K562 (cell line): ENCODE measurements at regions not wholly inside any gene's neighbourhood (a gene's known extent, or its start where the extent isn't known, plus 50 kb on each side); places are given as distances from the start of the nearest gene placed in this dataset.
A peak's percentile ranks its signal among the peaks of the same experiment; 100 is the strongest.

Source experiments
- ARHGAP35 ChIP-seq: fragments of 450-650 bp; IDR thresholded peaks from 2 replicates; pipeline ENCODE4 v1.6.1; 2018; ENCODE audit not compliant: partially characterized antibody
- ARID3B ChIP-seq: fragments of 250-450 bp; sonication (Bioruptor Pico); IDR thresholded peaks from 2 replicates; pipeline ENCODE4 v1.4.0; 2020; ENCODE audit warnings: borderline replicate concordance
- C11orf30 ChIP-seq: fragments of 450-650 bp; IDR thresholded peaks from 2 replicates; pipeline ENCODE4 v1.6.1; 2016; ENCODE audit warnings: low read depth, mild to moderate bottlenecking
- CBX2 ChIP-seq: fragments of 200-600 bp; sonication (generic); IDR thresholded peaks from one replicate; pipeline ENCODE4 v1.6.1; 2012; ENCODE audit warnings: mild to moderate bottlenecking, low read length, inconsistent platforms; ENCODE audit not compliant: insufficient read depth, poor library complexity, severe bottlenecking
- E4F1 ChIP-seq: fragments of 250-450 bp; sonication (Bioruptor Pico); IDR thresholded peaks from 2 replicates; pipeline ENCODE4 v1.5.0; 2021; ENCODE audit warnings: mild to moderate bottlenecking, borderline replicate concordance
- ETV6 ChIP-seq, 3 experiments: fragments of 150-350 bp in 1 of 3; sonication (generic) in 1 of 3; formaldehyde crosslinking in 1 of 3; IDR thresholded peaks; 2 replicates each; pipeline versions ENCODE4 v1.6.1 to v1.8.0; 2014 to 2022; ENCODE audit warnings: borderline replicate concordance in 2 of 3, low read depth in 2 of 3, antibody characterized with exemption in 1 of 3, low read length in 1 of 3, mild to moderate bottlenecking in 1 of 3, missing genetic modification reagents in 1 of 3
- KLF10 ChIP-seq: fragments of 250-450 bp; sonication (Bioruptor Pico); IDR thresholded peaks from 2 replicates; pipeline ENCODE4 v1.6.1; 2021; ENCODE audit warnings: matching md5 sums
- MAZ ChIP-seq, 2 experiments: fragments of 450-650 bp in 1 of 2; sonication (generic) in 1 of 2; formaldehyde crosslinking; IDR thresholded peaks in 1 of 2; conservative IDR thresholded peaks in 1 of 2; 2 replicates each; pipeline versions ENCODE4 v1.4.0 to v1.5.0; 2020; ENCODE audit warnings: mild to moderate bottlenecking in 1 of 2, missing genetic modification reagents in 1 of 2
- NFXL1 ChIP-seq: fragments of 450-650 bp; formaldehyde crosslinking; IDR thresholded peaks from 2 replicates; pipeline ENCODE4 v1.4.0; 2021; ENCODE audit warnings: mild to moderate bottlenecking
- PHB ChIP-seq: fragments of 250-450 bp; sonication (Bioruptor Pico); IDR thresholded peaks from 2 replicates; pipeline ENCODE4 v1.5.0; 2021
- PPARD ChIP-seq: fragments of 250-450 bp; sonication (Bioruptor Pico); IDR thresholded peaks from 2 replicates; pipeline ENCODE4 v1.8.0; 2022; ENCODE audit warnings: inconsistent platforms, mild to moderate bottlenecking, moderate library complexity
- SRSF7 ChIP-seq: fragments of 200-400 bp; formaldehyde crosslinking; optimal IDR thresholded peaks from 2 replicates; pipeline ENCODE3; 2017; ENCODE audit warnings: mild to moderate bottlenecking, low read depth, low read length
- TFAP4 ChIP-seq: sonication (generic); formaldehyde crosslinking; IDR thresholded peaks from 2 replicates; pipeline ENCODE4 v1.8.0; 2022; ENCODE audit warnings: missing genetic modification reagents, mild to moderate bottlenecking, moderate library complexity, borderline replicate concordance
- ZNF24 ChIP-seq: fragments of 450-650 bp; IDR thresholded peaks from 2 replicates; pipeline ENCODE4 v1.6.1; 2016
- ZNF551 ChIP-seq: fragments of 250-450 bp; sonication (Bioruptor Pico); IDR thresholded peaks from 2 replicates; pipeline ENCODE4 v1.5.0; 2021; ENCODE audit warnings: mild to moderate bottlenecking, moderate library complexity
- ZNF561 ChIP-seq: fragments of 450-650 bp; formaldehyde crosslinking; conservative IDR thresholded peaks from 2 replicates; pipeline ENCODE4 v1.4.0; 2020; ENCODE audit warnings: mild to moderate bottlenecking, moderate library complexity
- ZNF707 ChIP-seq: fragments of 250-450 bp; sonication (Bioruptor Pico); conservative IDR thresholded peaks from 2 replicates; pipeline ENCODE4 v1.8.0; 2022; ENCODE audit warnings: inconsistent platforms, mild to moderate bottlenecking, moderate library complexity
- TF ChIP-seq, protein P1 (sequence below): IDR thresholded peaks from 3 replicates; pipeline ENCODE4 v1.6.1; 2011; ENCODE audit warnings: borderline replicate concordance, mild to moderate bottlenecking, moderate library complexity; ENCODE audit not compliant: insufficient read length; ENCODE audit errors: extremely low read depth
- TF ChIP-seq, protein P2 (sequence below): fragments of 450-650 bp; IDR thresholded peaks from 2 replicates; pipeline ENCODE4 v1.6.1; 2017; ENCODE audit warnings: mild to moderate bottlenecking, moderate library complexity

DNA sequence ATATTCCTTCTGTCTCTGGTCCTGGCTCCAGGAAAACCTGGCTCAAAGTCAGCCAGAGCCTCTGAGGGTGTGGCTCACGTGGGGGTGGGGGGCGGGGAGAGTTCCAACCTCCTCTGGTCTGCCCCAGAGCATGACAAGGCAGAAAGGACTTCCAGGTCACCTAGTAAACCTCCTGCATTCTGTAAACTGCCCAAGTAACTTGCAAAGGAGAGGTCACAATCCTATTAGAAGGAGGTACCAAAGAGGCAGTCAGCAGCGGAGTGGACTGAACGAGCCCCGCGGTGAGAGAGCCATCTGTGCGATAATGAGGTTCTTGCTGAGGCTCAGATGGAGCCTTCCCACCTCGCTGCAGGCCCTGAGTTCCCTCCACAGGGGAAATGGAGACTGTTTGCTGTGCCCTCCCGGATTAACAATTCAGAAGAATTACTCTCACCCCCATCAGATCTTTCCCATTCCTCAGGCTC lies 58.9 kb upstream of the GATA6 start (continued):
- no peak for TF ChIP-seq E4F1 (CRISPR knock-in tag)
- TF ChIP-seq, protein P1, sequence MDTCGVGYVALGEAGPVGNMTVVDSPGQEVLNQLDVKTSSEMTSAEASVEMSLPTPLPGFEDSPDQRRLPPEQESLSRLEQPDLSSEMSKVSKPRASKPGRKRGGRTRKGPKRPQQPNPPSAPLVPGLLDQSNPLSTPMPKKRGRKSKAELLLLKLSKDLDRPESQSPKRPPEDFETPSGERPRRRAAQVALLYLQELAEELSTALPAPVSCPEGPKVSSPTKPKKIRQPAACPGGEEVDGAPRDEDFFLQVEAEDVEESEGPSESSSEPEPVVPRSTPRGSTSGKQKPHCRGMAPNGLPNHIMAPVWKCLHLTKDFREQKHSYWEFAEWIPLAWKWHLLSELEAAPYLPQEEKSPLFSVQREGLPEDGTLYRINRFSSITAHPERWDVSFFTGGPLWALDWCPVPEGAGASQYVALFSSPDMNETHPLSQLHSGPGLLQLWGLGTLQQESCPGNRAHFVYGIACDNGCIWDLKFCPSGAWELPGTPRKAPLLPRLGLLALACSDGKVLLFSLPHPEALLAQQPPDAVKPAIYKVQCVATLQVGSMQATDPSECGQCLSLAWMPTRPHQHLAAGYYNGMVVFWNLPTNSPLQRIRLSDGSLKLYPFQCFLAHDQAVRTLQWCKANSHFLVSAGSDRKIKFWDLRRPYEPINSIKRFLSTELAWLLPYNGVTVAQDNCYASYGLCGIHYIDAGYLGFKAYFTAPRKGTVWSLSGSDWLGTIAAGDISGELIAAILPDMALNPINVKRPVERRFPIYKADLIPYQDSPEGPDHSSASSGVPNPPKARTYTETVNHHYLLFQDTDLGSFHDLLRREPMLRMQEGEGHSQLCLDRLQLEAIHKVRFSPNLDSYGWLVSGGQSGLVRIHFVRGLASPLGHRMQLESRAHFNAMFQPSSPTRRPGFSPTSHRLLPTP = no peak
- TF ChIP-seq ZNF561 (CRISPR knock-in tag) = no peak
- no peak for TF ChIP-seq ZNF707
- TF ChIP-seq ARID3B (CRISPR knock-in tag) = no peak
- TF ChIP-seq PHB (CRISPR knock-in tag) = no peak
- TF ChIP-seq KLF10 (CRISPR knock-in tag) = no peak
- no peak for TF ChIP-seq NFXL1 (CRISPR knock-in tag)
- no peak for TF ChIP-seq ZNF551 (CRISPR knock-in tag)
- no peak for TF ChIP-seq MAZ (CRISPR knock-in tag; conservative IDR thresholded peaks at IDR 0.05 in 1 of 2, IDR thresholded peaks at IDR 0.05 in 1 of 2)
- TF ChIP-seq SRSF7 = no peak
- no peak for TF ChIP-seq PPARD (CRISPR knock-in tag)
- TF ChIP-seq, protein P2, sequence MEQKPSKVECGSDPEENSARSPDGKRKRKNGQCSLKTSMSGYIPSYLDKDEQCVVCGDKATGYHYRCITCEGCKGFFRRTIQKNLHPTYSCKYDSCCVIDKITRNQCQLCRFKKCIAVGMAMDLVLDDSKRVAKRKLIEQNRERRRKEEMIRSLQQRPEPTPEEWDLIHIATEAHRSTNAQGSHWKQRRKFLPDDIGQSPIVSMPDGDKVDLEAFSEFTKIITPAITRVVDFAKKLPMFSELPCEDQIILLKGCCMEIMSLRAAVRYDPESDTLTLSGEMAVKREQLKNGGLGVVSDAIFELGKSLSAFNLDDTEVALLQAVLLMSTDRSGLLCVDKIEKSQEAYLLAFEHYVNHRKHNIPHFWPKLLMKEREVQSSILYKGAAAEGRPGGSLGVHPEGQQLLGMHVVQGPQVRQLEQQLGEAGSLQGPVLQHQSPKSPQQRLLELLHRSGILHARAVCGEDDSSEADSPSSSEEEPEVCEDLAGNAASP = no peak
- TF ChIP-seq ARHGAP35 = no peak
- peak; percentile 93 for TF ChIP-seq C11orf30
- TF ChIP-seq CBX2 = no peak
- TF ChIP-seq TFAP4 (CRISPR knock-in tag) = no peak
- TF ChIP-seq ZNF24 = no peak
- no peak for TF ChIP-seq ETV6 (IDR thresholded peaks at IDR 0.05; ENCODE audit: borderline replicate concordance in 1 of 2, low read depth in 2 of 2, low read length in 1 of 2)
- no peak for TF ChIP-seq ETV6 (CRISPR knock-in tag; IDR thresholded peaks at IDR 0.05; ENCODE audit: borderline replicate concordance)
